HCT116 (cell line): ENCODE measurements at regions not wholly inside any gene's neighbourhood (a gene's known extent, or its start where the extent isn't known, plus 50 kb on each side); places are given as distances from the start of the nearest gene placed in this dataset.

Experiments used
- ATAC-seq: fragments of 200-7000 bp; cut with Tn5 transposase; 2 replicates; pipeline ENCODE4 v1.9.1; 2020; ENCODE audit warnings: mild to moderate bottlenecking, moderate library complexity
- BruUV-seq: library from RNA; stranded (reverse); fragments of 400-500 nt; replicated peaks from 2 replicates; lab custom pipeline; 2021; lab: Mats Ljungman, UMichigan
- CTCF ChIA-PET: fragments of 300-600 bp; sonication (Branson Sonifier 250); formaldehyde crosslinking; loops from one replicate; lab custom pipeline; 2021; ENCODE audit warnings: antibody characterized with exemption; lab: Charles Lee
- POLR2A ChIA-PET: fragments of 300-600, 350-600 bp; sonication (Branson Sonifier 250); formaldehyde crosslinking; loops from one replicate; lab custom pipeline; 2021; ENCODE audit warnings: antibody characterized with exemption; lab: Charles Lee
- RAD21 ChIA-PET, 2 experiments: fragments of 300-600 bp; sonication (Branson Sonifier 250); formaldehyde crosslinking; loops; one replicate each; lab custom pipeline; 2023; ENCODE audit warnings: low total read pairs in 2 of 2; ENCODE audit not compliant: uncharacterized antibody in 2 of 2, unreplicated experiment in 2 of 2, low non-redundant PET in 1 of 2; lab: Charles Lee
- DNase-seq: peaks from one replicate; pipeline ENCODE4 v3.0.0-alpha.2; 2010; ENCODE audit warnings: low read depth, low spot score
- H2AFZ ChIP-seq: fragments of 200-600 bp; shearing (Covaris generic), sonication (generic); 2 replicates; pipeline ENCODE4 v1.6.1; 2017; ENCODE audit warnings: low read depth, mixed run types, mixed read lengths, antibody characterized with exemption, low read length; ENCODE audit not compliant: poor library complexity, severe bottlenecking
- H3K27ac ChIP-seq: 2 replicates; pipeline ENCODE4 v1.5.1; 2012; ENCODE audit warnings: low read depth, low read length
- H3K27me3 ChIP-seq: fragments of 200-600 bp; sonication (generic); 2 replicates; pipeline ENCODE4 v1.6.1; 2016; ENCODE audit warnings: mixed run types, low read length, mixed read lengths; ENCODE audit not compliant: insufficient read depth
- H3K36me3 ChIP-seq, 2 experiments: fragments of 200-500 bp in 1 of 2; fragments of 200-600 bp in 1 of 2; sonication (Bioruptor generic) in 1 of 2; sonication (generic) in 1 of 2; 2 replicates each; pipeline versions ENCODE4 v1.5.1 to v1.6.1; 2014 to 2016; ENCODE audit warnings: low read length in 2 of 2, inconsistent platforms in 1 of 2, mixed read lengths in 1 of 2, mixed run types in 1 of 2; ENCODE audit not compliant: insufficient read depth in 2 of 2, control insufficient read depth in 1 of 2
- H3K4me1 ChIP-seq, 2 experiments: fragments of 200-600 bp in 1 of 2; sonication (generic) in 1 of 2; 2 replicates each; pipeline versions ENCODE4 v1.5.1 to v1.6.1; 2012 to 2017; ENCODE audit warnings: low read length in 2 of 2, inconsistent platforms in 1 of 2, mild to moderate bottlenecking in 1 of 2, mixed read lengths in 1 of 2, mixed run types in 1 of 2, moderate library complexity in 1 of 2; ENCODE audit not compliant: insufficient read depth in 2 of 2, control insufficient read depth in 1 of 2
- H3K4me2 ChIP-seq: fragments of 200-600 bp; sonication (generic); 2 replicates; pipeline ENCODE4 v1.6.1; 2017; ENCODE audit warnings: mixed run types, low read length, mixed read lengths
- H3K4me3 ChIP-seq, 2 experiments: fragments of 200-600 bp in 1 of 2; sonication (generic) in 1 of 2; replicated peaks in 1 of 2; 2 replicates each; pipeline ENCODE4 v1.5.1; 2011 to 2016; ENCODE audit warnings: low read length in 2 of 2, control low read depth in 1 of 2, low read depth in 1 of 2, mild to moderate bottlenecking in 1 of 2, mixed read lengths in 1 of 2, mixed run types in 1 of 2
- H3K79me2 ChIP-seq: fragments of 200-600 bp; sonication (generic); 2 replicates; pipeline ENCODE4 v1.6.1; 2017; ENCODE audit warnings: mild to moderate bottlenecking, mixed run types, low read length, moderate library complexity, mixed read lengths; ENCODE audit not compliant: insufficient read depth
- H3K9ac ChIP-seq: fragments of 200-600 bp; sonication (generic); 2 replicates; pipeline ENCODE4 v1.6.1; 2016; ENCODE audit warnings: low read length, mixed read lengths
- H3K9me2 ChIP-seq: fragments of 200-600 bp; sonication (generic), shearing (Covaris generic); 2 replicates; pipeline ENCODE4 v1.6.1; 2017; ENCODE audit warnings: mixed run types, mild to moderate bottlenecking, moderate library complexity; ENCODE audit not compliant: insufficient read depth
- H3K9me3 ChIP-seq, 2 experiments: fragments of 200-500 bp in 1 of 2; fragments of 200-600 bp in 1 of 2; sonication (Bioruptor generic) in 1 of 2; sonication (generic) in 1 of 2; 2 replicates each; pipeline ENCODE4 v1.6.1; 2014 to 2017; ENCODE audit warnings: low read length in 2 of 2, mixed read lengths in 2 of 2, inconsistent platforms in 1 of 2, low read depth in 1 of 2, mild to moderate bottlenecking in 1 of 2, mixed run types in 1 of 2, moderate library complexity in 1 of 2; ENCODE audit not compliant: control insufficient read depth in 1 of 2, insufficient read depth in 1 of 2
- H4K20me1 ChIP-seq: fragments of 200-600 bp; sonication (generic), shearing (Covaris generic); 2 replicates; pipeline ENCODE4 v1.6.1; 2017; ENCODE audit warnings: mixed run types, mild to moderate bottlenecking, moderate library complexity; ENCODE audit not compliant: insufficient read depth
- CBX3 ChIP-seq: IDR thresholded peaks from 2 replicates; pipeline ENCODE4 v1.6.1; 2012; ENCODE audit warnings: low read depth
- CEBPB ChIP-seq: IDR thresholded peaks from 2 replicates; pipeline ENCODE4 v1.6.1; 2012; ENCODE audit warnings: low read depth
- EZH2 ChIP-seq: fragments of 200-600 bp; sonication (generic); IDR thresholded peaks from 2 replicates; pipeline ENCODE4 v1.6.1; 2017; ENCODE audit warnings: antibody characterized with exemption, mixed run types
- EZH2phosphoT487 ChIP-seq: fragments of 200-600 bp; IDR thresholded peaks from 2 replicates; pipeline ENCODE4 v1.6.1; 2018; ENCODE audit warnings: antibody characterized with exemption, borderline replicate concordance
- FOSL1 ChIP-seq: IDR thresholded peaks from 2 replicates; pipeline ENCODE4 v1.6.1; 2012; ENCODE audit warnings: low read depth
- JUND ChIP-seq: IDR thresholded peaks from 2 replicates; pipeline ENCODE4 v1.6.1; 2012
- POLR2A ChIP-seq: IDR thresholded peaks from 2 replicates; pipeline ENCODE4 v1.7.0; 2011; ENCODE audit warnings: borderline replicate concordance; ENCODE audit not compliant: insufficient read depth, insufficient read length; ENCODE audit errors: extremely low read depth
- POLR2AphosphoS5 ChIP-seq: IDR thresholded peaks from 2 replicates; pipeline ENCODE4 v1.6.1; 2011; ENCODE audit warnings: mild to moderate bottlenecking, low read depth, low read length, moderate library complexity
- RAD21 ChIP-seq: IDR thresholded peaks from 2 replicates; pipeline ENCODE4 v1.6.1; 2012; ENCODE audit warnings: low read depth, mild to moderate bottlenecking
- SIN3A ChIP-seq: IDR thresholded peaks from 2 replicates; pipeline ENCODE4 v1.6.1; 2012; ENCODE audit warnings: low read depth
- SP1 ChIP-seq: IDR thresholded peaks from 2 replicates; pipeline ENCODE4 v1.6.1; 2012; ENCODE audit warnings: low read depth
- TCF7L2 ChIP-seq: IDR thresholded peaks from 2 replicates; pipeline ENCODE4 v1.7.0; 2011; ENCODE audit warnings: borderline replicate concordance, inconsistent platforms; ENCODE audit not compliant: insufficient read depth, insufficient read length; ENCODE audit errors: extremely low read depth
- YY1 ChIP-seq: IDR thresholded peaks from 2 replicates; pipeline ENCODE4 v1.6.1; 2011; ENCODE audit warnings: low read length, low read depth, moderate library complexity, mild to moderate bottlenecking; ENCODE audit not compliant: insufficient replicate concordance; ENCODE audit errors: extremely low read depth
- ZFX ChIP-seq: fragments of 450-650 bp; IDR thresholded peaks from 2 replicates; pipeline ENCODE4 v1.6.1; 2017
- ZNF274 ChIP-seq: fragments of 200-500 bp; sonication (Bioruptor generic); IDR thresholded peaks from 2 replicates; pipeline ENCODE4 v1.6.1; 2014; ENCODE audit warnings: mild to moderate bottlenecking, low read depth, low read length, inconsistent platforms
- intact Hi-C: fragments of 100-400 bp; cut with micrococcal nuclease; formaldehyde crosslinking; loops from 2 replicates; pipeline ENCODE4 v1.10.0; 2022
- TF ChIP-seq, protein P1 (sequence below): IDR thresholded peaks from 2 replicates; pipeline ENCODE4 v1.6.1; 2012

DNA sequence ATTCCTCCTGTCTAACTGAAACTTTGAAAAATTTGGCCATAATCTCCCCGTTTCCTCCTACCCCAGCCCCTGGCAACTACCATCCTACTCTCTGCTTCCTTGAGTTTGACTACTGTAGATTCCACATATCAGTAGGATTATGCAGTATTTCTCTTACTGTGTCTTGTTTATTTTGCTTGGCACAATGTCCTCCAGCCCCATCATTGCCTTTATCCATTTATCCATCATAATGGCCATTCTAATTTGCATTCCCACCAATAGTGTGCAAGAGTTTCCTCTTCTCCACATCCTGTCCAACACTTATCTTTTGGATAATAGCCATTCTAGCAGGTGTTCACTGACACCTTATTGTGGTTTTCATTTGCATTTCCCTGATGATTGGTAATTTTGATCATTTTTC is 202.3 kb downstream of the THBS2 start:
- no TSS peak for BruUV-seq
- CTCF ChIA-PET, result no interaction called here

DNA sequence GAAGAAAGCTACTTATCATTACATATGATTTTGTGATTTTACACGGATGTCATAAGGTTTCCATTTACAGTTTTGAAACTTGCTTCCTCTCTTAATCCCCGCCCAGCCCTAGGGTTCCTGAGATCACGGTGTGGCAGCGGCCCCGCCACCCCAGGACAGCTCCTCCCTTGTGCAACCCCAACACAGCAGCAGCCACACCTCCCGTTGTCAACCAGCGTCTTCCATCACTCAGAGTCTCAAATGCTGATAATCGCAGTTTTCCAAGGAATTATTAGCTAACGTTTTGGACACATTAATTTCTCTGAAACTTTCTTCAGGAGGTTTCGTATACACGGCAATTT is 204.8 kb downstream of the THBS2 start:
- intact Hi-C loops, result no loop called here
- H3K9me2 ChIP-seq, result no peaks in the 10 kb centered on the region
- no peak overlapping the region for H3K9ac ChIP-seq
- no peaks in the 10 kb centered on the region for H3K4me1 ChIP-seq
- ATAC-seq (no peak), DNase-seq (no peak)
- no peak for TF ChIP-seq SIN3A
- TF ChIP-seq ZNF274, result no peak
- TF ChIP-seq SP1, result no peak
- TF ChIP-seq, protein P1, sequence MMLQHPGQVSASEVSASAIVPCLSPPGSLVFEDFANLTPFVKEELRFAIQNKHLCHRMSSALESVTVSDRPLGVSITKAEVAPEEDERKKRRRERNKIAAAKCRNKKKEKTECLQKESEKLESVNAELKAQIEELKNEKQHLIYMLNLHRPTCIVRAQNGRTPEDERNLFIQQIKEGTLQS, result no peak
- TF ChIP-seq POLR2AphosphoS5, result no peak
- TF ChIP-seq JUND, result no peak
- no peaks in the 10 kb centered on the region for H3K79me2 ChIP-seq
- RAD21 ChIA-PET, result no interaction called here
- no peak overlapping the region for H2AFZ ChIP-seq
- no TSS peak for BruUV-seq
- H4K20me1 ChIP-seq, result no peaks in the 10 kb centered on the region
- H3K9me3 ChIP-seq, result no peaks in the 10 kb centered on the region
- H3K4me3 ChIP-seq, result no peak overlapping the region
- CTCF ChIA-PET, result no interaction called here
- H3K4me2 ChIP-seq, result no peak overlapping the region
- no peak overlapping the region for H3K27ac ChIP-seq
- H3K36me3 ChIP-seq, result no peaks in the 10 kb centered on the region
- H3K27me3 ChIP-seq, result no peaks in the 10 kb centered on the region
- POLR2A ChIA-PET, result interaction anchor here (0.6 kb wide), 1 partner anchor 151 kb away, joined by 3 read pairs; no protein-coding TSS in a partner anchor

More for the DNA sequence above, 202.3 kb downstream of the THBS2 start:
- H3K79me2 ChIP-seq, result no peaks in the 10 kb centered on the region
- no peaks in the 10 kb centered on the region for H3K36me3 ChIP-seq
- no peaks in the 10 kb centered on the region for H3K9me3 ChIP-seq
- intact Hi-C loops, result no loop called here
- H3K27ac ChIP-seq, result no peak overlapping the region
- no peak overlapping the region for H3K4me2 ChIP-seq
- no peak for DNase-seq
- no peak for ATAC-seq
- POLR2A ChIA-PET, result no interaction called here
- H3K9ac ChIP-seq, result no peak overlapping the region
- TF ChIP-seq FOSL1, result no peak
- no peak for TF ChIP-seq EZH2
- no peak for TF ChIP-seq POLR2A
- no peak for TF ChIP-seq SP1
- TF ChIP-seq CEBPB, result no peak
- TF ChIP-seq POLR2AphosphoS5, result no peak
- no peak for TF ChIP-seq EZH2phosphoT487
- no peak for TF ChIP-seq YY1
- no peak for TF ChIP-seq TCF7L2
- no peak for TF ChIP-seq ZFX
- no peak for TF ChIP-seq CBX3
- no peak for TF ChIP-seq RAD21
- H2AFZ ChIP-seq, result no peak overlapping the region
- H4K20me1 ChIP-seq, result no peaks in the 10 kb centered on the region; the same call in 1 of the 2 replicates
- no peaks in the 10 kb centered on the region for H3K27me3 ChIP-seq
- RAD21 ChIA-PET, result no interaction called here
- H3K4me1 ChIP-seq, result no peaks in the 10 kb centered on the region
- no peaks in the 10 kb centered on the region for H3K9me2 ChIP-seq
- no peak overlapping the region for H3K4me3 ChIP-seq
